CD14-positive monocyte (primary cell): ENCODE measurements at regions not wholly inside any gene's neighbourhood (a gene's known extent, or its start where the extent isn't known, plus 50 kb on each side); places are given as distances from the start of the nearest gene placed in this dataset.

Experiments used
- DNase-seq, 3 donors: peaks; one replicate each; pipeline ENCODE4 v3.0.0-alpha.2; 2011 to 2022
- H2AFZ ChIP-seq: 2 replicates; pipeline ENCODE4 v1.6.0; 2012; ENCODE audit warnings: mild to moderate bottlenecking, low read depth, low read length, inconsistent platforms; ENCODE audit not compliant: insufficient read depth, poor library complexity, severe bottlenecking
- H3K27ac ChIP-seq, 2 donors: 1 replicate in 1 of 2; 2 replicates in 1 of 2; pipeline ENCODE4 v1.5.1; 2012 to 2013; ENCODE audit warnings: low read length in 2 of 2, control low read depth in 1 of 2, inconsistent platforms in 1 of 2, low read depth in 1 of 2, mild to moderate bottlenecking in 1 of 2
- H3K27me3 ChIP-seq, 2 donors: one replicate each; pipeline versions ENCODE4 v1.6.0 to v1.6.1; 2011 to 2013; ENCODE audit warnings: low read length in 2 of 2; ENCODE audit not compliant: control insufficient read depth in 2 of 2, insufficient read depth in 2 of 2
- H3K36me3 ChIP-seq, 2 donors: replicated peaks in 1 of 2; 1 replicate in 1 of 2; 2 replicates in 1 of 2; pipeline versions ENCODE4 v1.5.1 to v1.6.1; 2012 to 2013; ENCODE audit warnings: low read length in 2 of 2, control low read depth in 1 of 2, inconsistent platforms in 1 of 2, mild to moderate bottlenecking in 1 of 2; ENCODE audit not compliant: insufficient read depth in 2 of 2, control insufficient read depth in 1 of 2
- H3K4me1 ChIP-seq, 2 donors: 1 replicate in 1 of 2; 2 replicates in 1 of 2; pipeline versions ENCODE4 v1.5.1 to v1.6.1; 2012 to 2013; ENCODE audit warnings: low read length in 2 of 2, control low read depth in 1 of 2, inconsistent platforms in 1 of 2, mild to moderate bottlenecking in 1 of 2, moderate library complexity in 1 of 2; ENCODE audit not compliant: insufficient read depth in 2 of 2, control insufficient read depth in 1 of 2
- H3K4me2 ChIP-seq: replicated peaks from 2 replicates; pipeline ENCODE3; 2012; ENCODE audit warnings: low read length, moderate library complexity, mild to moderate bottlenecking; ENCODE audit not compliant: poor library complexity, severe bottlenecking; ENCODE audit errors: extremely low read depth
- H3K4me3 ChIP-seq, 3 experiments: fragments of 200-600 bp in 1 of 3; sonication (generic) in 1 of 3; replicated peaks in 1 of 3; 1 replicate in 2 of 3; 2 replicates in 1 of 3; pipeline ENCODE4 v1.5.1; 2011 to 2013; ENCODE audit warnings: low read length in 3 of 3, mild to moderate bottlenecking in 3 of 3, control low read depth in 2 of 3, low read depth in 2 of 3, inconsistent platforms in 1 of 3, moderate library complexity in 1 of 3
- H3K79me2 ChIP-seq: 2 replicates; pipeline ENCODE4 v1.6.0; 2012; ENCODE audit warnings: mild to moderate bottlenecking, control low read depth, inconsistent platforms, low read length, moderate library complexity; ENCODE audit not compliant: insufficient read depth
- H3K9ac ChIP-seq: 2 replicates; pipeline ENCODE4 v1.6.0; 2017; ENCODE audit warnings: low read length, mild to moderate bottlenecking; ENCODE audit not compliant: insufficient read depth, poor library complexity, severe bottlenecking
- H3K9me3 ChIP-seq, 2 donors: replicated peaks in 1 of 2; 1 replicate in 1 of 2; 2 replicates in 1 of 2; pipeline versions ENCODE4 v1.5.1 to v1.6.1; 2012 to 2013; ENCODE audit warnings: low read length in 2 of 2, control low read depth in 1 of 2; ENCODE audit not compliant: control insufficient read depth in 1 of 2, insufficient read depth in 1 of 2
- H4K20me1 ChIP-seq: 2 replicates; pipeline ENCODE4 v1.6.0; 2012; ENCODE audit warnings: mild to moderate bottlenecking, low read length, control low read depth, moderate library complexity; ENCODE audit not compliant: insufficient read depth
- H3K27ac Mint-ChIP-seq, 7 donors: one replicate each; pipeline ENCODE4 v1.8.0; 2020; ENCODE audit warnings: mild to moderate bottlenecking in 7 of 7, mixed read lengths in 7 of 7, moderate library complexity in 6 of 7, inconsistent platforms in 2 of 7
- H3K27me3 Mint-ChIP-seq, 3 donors: one replicate each; pipeline ENCODE4 v1.8.0; 2021 to 2022; ENCODE audit warnings: low read depth in 3 of 3, mild to moderate bottlenecking in 3 of 3, mixed read lengths in 3 of 3, moderate library complexity in 3 of 3, inconsistent platforms in 1 of 3
- H3K36me3 Mint-ChIP-seq, 2 donors: one replicate each; pipeline ENCODE4 v1.8.0; 2020; ENCODE audit warnings: mixed read lengths in 2 of 2, inconsistent platforms in 1 of 2, mild to moderate bottlenecking in 1 of 2
- H3K4me1 Mint-ChIP-seq: one replicate; pipeline ENCODE4 v1.8.0; 2020; ENCODE audit warnings: mild to moderate bottlenecking, mixed read lengths
- H3K4me3 Mint-ChIP-seq, 2 donors: one replicate each; pipeline ENCODE4 v1.8.0; 2020; ENCODE audit warnings: mild to moderate bottlenecking in 2 of 2, mixed read lengths in 2 of 2, moderate library complexity in 1 of 2
- H3K9me3 Mint-ChIP-seq, 7 donors: one replicate each; pipeline ENCODE4 v1.8.0; 2020 to 2022; ENCODE audit warnings: mixed read lengths in 7 of 7, mild to moderate bottlenecking in 6 of 7, moderate library complexity in 6 of 7, inconsistent platforms in 2 of 7
- CTCF ChIP-seq: fragments of 200-600 bp; IDR thresholded peaks from one replicate; pipeline ENCODE4 v1.8.0; 2022; ENCODE audit warnings: antibody characterized with exemption, mild to moderate bottlenecking
- WGBS: methylation state at CpG from one replicate; pipeline ENCODE4 v1.1.5; 2013; ENCODE audit warnings: missing lambda C conversion rate; ENCODE audit not compliant: insufficient coverage; 5-methylcytosine and 5-hydroxymethylcytosine counted together
- intact Hi-C, 2 donors: fragments of 100-400 bp; cut with micrococcal nuclease; formaldehyde crosslinking; loops; one replicate each; pipeline versions ENCODE4 v1.15.0 to v1.15.1; 2023

- no peak for DNase-seq
- no peaks in the 10 kb centered on the region for H3K9me3 ChIP-seq
- H3K27me3 Mint-ChIP-seq: no peaks in the 10 kb centered on the region
- H3K9me3 Mint-ChIP-seq: peaks cover 0 to 8% (median 3%) of the 10 kb centered on the region in 7 donors
- no peaks in the 10 kb centered on the region for H3K27me3 ChIP-seq
- no peaks in the 10 kb centered on the region for H3K36me3 ChIP-seq
- H3K27ac Mint-ChIP-seq: no peak overlapping the region
- no peaks in the 10 kb centered on the region for H3K4me1 ChIP-seq
- H4K20me1 ChIP-seq: no peaks in the 10 kb centered on the region
- H3K9ac ChIP-seq: no peak overlapping the region
- no peaks in the 10 kb centered on the region for H3K36me3 Mint-ChIP-seq
- no peak overlapping the region for H2AFZ ChIP-seq
- intact Hi-C loops: no loop called here
- H3K4me2 ChIP-seq: no peak overlapping the region
- H3K4me1 Mint-ChIP-seq: no peaks in the 10 kb centered on the region
- no peak overlapping the region for H3K4me3 ChIP-seq
- H3K27ac ChIP-seq: no peak overlapping the region
- H3K79me2 ChIP-seq: no peaks in the 10 kb centered on the region
- WGBS: no CpG with 5 or more reads among the region's 1 CpG
- H3K4me3 Mint-ChIP-seq: no peak overlapping the region
- TF ChIP-seq CTCF: no peak
Measured at GRCh38 chr12:25308756-25309155, 58.0 kb upstream of the KRAS start.

- H3K4me1 Mint-ChIP-seq: no peaks in the 10 kb centered on the region
- no peak overlapping the region for H3K4me3 Mint-ChIP-seq
- Histone ChIP-seq H3K27me3 (no peaks in the 10 kb centered on the region), H4K20me1 (no peaks in the 10 kb centered on the region), H3K4me3 (no peak overlapping the region), H3K9me3 (no peaks in the 10 kb centered on the region), H3K9ac (no peak overlapping the region), H2AFZ (no peak overlapping the region), H3K27ac (no peak overlapping the region), H3K79me2 (no peaks in the 10 kb centered on the region), H3K36me3 (no peaks in the 10 kb centered on the region), H3K4me1 (no peaks in the 10 kb centered on the region), H3K4me2 (no peak overlapping the region)
- no peak for TF ChIP-seq CTCF
- intact Hi-C loops: no loop called here
- no peak overlapping the region for H3K27ac Mint-ChIP-seq
- H3K27me3 Mint-ChIP-seq: no peaks in the 10 kb centered on the region
- peaks cover 0 to 8% (median 3%) of the 10 kb centered on the region in 7 donors for H3K9me3 Mint-ChIP-seq
- no peak for DNase-seq
- WGBS: no CpG with 5 or more reads among the region's 1 CpG
- H3K36me3 Mint-ChIP-seq: no peaks in the 10 kb centered on the region
Measured at GRCh38 chr12:25307818-25308217, 57.1 kb upstream of the KRAS start.
